Gastroesophageal sphincter (tissue), 4 donors: ENCODE measurements at regions not wholly inside any gene's neighbourhood (a gene's known extent, or its start where the extent isn't known, plus 50 kb on each side); places are given as distances from the start of the nearest gene placed in this dataset.

ENCODE experiments used
- ATAC-seq: fragments of 150-250 bp; one replicate; pipeline ENCODE4 v1.9.1; 2016; ENCODE audit warnings: mild to moderate bottlenecking, moderate library complexity
- H3K27ac ChIP-seq, 4 donors: fragments of 200-600 bp; sonication (generic) in 3 of 4; 1 replicate in 3 of 4; 2 replicates in 1 of 4; pipeline ENCODE4 v1.5.1; 2016 to 2019
- H3K27me3 ChIP-seq: fragments of 200-600 bp; sonication (generic); one replicate; pipeline ENCODE4 v1.5.1; 2019
- H3K36me3 ChIP-seq, 2 donors: fragments of 200-600 bp; sonication (generic); one replicate each; pipeline ENCODE4 v1.5.1; 2019; ENCODE audit warnings: control low read depth in 1 of 2
- H3K4me1 ChIP-seq, 3 donors: fragments of 200-600 bp; sonication (generic); 1 replicate in 2 of 3; 2 replicates in 1 of 3; pipeline ENCODE4 v1.5.1; 2016 to 2019; ENCODE audit warnings: control low read depth in 2 of 3
- H3K4me3 ChIP-seq, 2 donors: fragments of 200-600 bp; sonication (generic); one replicate each; pipeline ENCODE4 v1.5.1; 2019; ENCODE audit warnings: mild to moderate bottlenecking in 1 of 2, moderate library complexity in 1 of 2
- H3K9me3 ChIP-seq, 3 donors: fragments of 200-600 bp; sonication (generic); one replicate each; pipeline ENCODE4 v1.5.1; 2017 to 2019; ENCODE audit warnings: control low read depth in 2 of 3
- CTCF ChIP-seq, 4 experiments: fragments of 200-600 bp in 2 of 4; fragments of 450-650 bp in 2 of 4; sonication (generic) in 1 of 4; IDR thresholded peaks; one replicate each; pipeline ENCODE4 v1.5.1; 2017 to 2019; ENCODE audit warnings: antibody characterized with exemption in 4 of 4, mild to moderate bottlenecking in 2 of 4, moderate library complexity in 2 of 4
- EP300 ChIP-seq: sonication (generic); formaldehyde crosslinking; IDR thresholded peaks from one replicate; pipeline ENCODE4 v1.6.1; 2017; ENCODE audit warnings: antibody characterized with exemption, mild to moderate bottlenecking
- POLR2A ChIP-seq, 2 donors: fragments of 450-650 bp; IDR thresholded peaks; one replicate each; pipeline ENCODE4 v1.6.1; 2017; ENCODE audit warnings: antibody characterized with exemption in 2 of 2, mild to moderate bottlenecking in 2 of 2, moderate library complexity in 1 of 2
- POLR2AphosphoS5 ChIP-seq: sonication (generic); formaldehyde crosslinking; IDR thresholded peaks from one replicate; pipeline ENCODE4 v1.6.1; 2017; ENCODE audit warnings: antibody characterized with exemption
- WGBS, 2 donors: methylation state at CpG; one replicate each; pipeline ENCODE4 v1.1.5; 2018; ENCODE audit warnings: low coverage in 1 of 2; 5-methylcytosine and 5-hydroxymethylcytosine counted together

GRCh38 chr3:20741381-20741780 is 555.4 kb upstream of the SGO1 start:
- no peak for ATAC-seq
- no peaks in the 10 kb centered on the region for H3K36me3 ChIP-seq
- H3K4me3 ChIP-seq, result no peak overlapping the region
- no peaks in the 10 kb centered on the region for H3K27me3 ChIP-seq
- no peak for TF ChIP-seq CTCF (IDR thresholded peaks at IDR 0.05)
- no peak for TF ChIP-seq EP300
- TF ChIP-seq POLR2AphosphoS5, result no peak
- TF ChIP-seq POLR2A (IDR thresholded peaks at IDR 0.05), result no peak
- H3K27ac ChIP-seq, result no peak overlapping the region
- H3K9me3 ChIP-seq, result no peaks in the 10 kb centered on the region
- H3K4me1 ChIP-seq, result peaks cover 0 to 12% (median 0%) of the 10 kb centered on the region in 3 donors

- Histone ChIP-seq H3K27ac (no peak overlapping the region), H3K36me3 (no peaks in the 10 kb centered on the region), H3K4me3 (no peak overlapping the region), H3K9me3 (no peaks in the 10 kb centered on the region), H3K4me1 (peaks cover 0 to 12% (median 0%) of the 10 kb centered on the region in 3 donors), H3K27me3 (no peaks in the 10 kb centered on the region)
- no peak for ATAC-seq
- TF ChIP-seq POLR2AphosphoS5 (no peak), POLR2A (IDR thresholded peaks at IDR 0.05) (no peak), EP300 (no peak), CTCF (IDR thresholded peaks at IDR 0.05) (no peak)
These were observed 553.8 kb upstream of the SGO1 start for GRCh38 chr3:20739814-20740213.

GRCh38 chr3:20736287-20736852 is 550.4 kb upstream of the SGO1 start:
- Histone ChIP-seq H3K9me3 (no peaks in the 10 kb centered on the region), H3K27ac (no peak overlapping the region), H3K27me3 (no peaks in the 10 kb centered on the region), H3K4me1 (peaks cover 0 to 7% (median 0%) of the 10 kb centered on the region in 3 donors), H3K4me3 (no peak overlapping the region), H3K36me3 (no peaks in the 10 kb centered on the region)
- WGBS, 2 donors, result 86 to 95% methylated on average over 4 to 5 of the region's 5 CpGs
- ATAC-seq, result no peak
- TF ChIP-seq EP300, result no peak
- TF ChIP-seq POLR2AphosphoS5, result no peak
- no peak for TF ChIP-seq POLR2A (IDR thresholded peaks at IDR 0.05)
- no peak for TF ChIP-seq CTCF (IDR thresholded peaks at IDR 0.05)

- H3K4me1 ChIP-seq, result no peaks in the 10 kb centered on the region
- H3K27ac ChIP-seq, result no peak overlapping the region
- H3K36me3 ChIP-seq, result no peaks in the 10 kb centered on the region
- no peaks in the 10 kb centered on the region for H3K27me3 ChIP-seq
- H3K4me3 ChIP-seq, result no peak overlapping the region
- TF ChIP-seq POLR2AphosphoS5, result no peak
- TF ChIP-seq POLR2A (IDR thresholded peaks at IDR 0.05), result no peak
- TF ChIP-seq CTCF (IDR thresholded peaks at IDR 0.05), result no peak
- TF ChIP-seq EP300, result no peak
- ATAC-seq, result no peak
- no peaks in the 10 kb centered on the region for H3K9me3 ChIP-seq
- WGBS, 2 donors, result 88% methylated on average over 1 of the region's 1 CpG; no CpG with 5 or more reads in 1 of the 2 donors
These were observed 543.2 kb upstream of the SGO1 start for GRCh38 chr3:20729185-20729584.

GRCh38 chr3:20726786-20727185 is 540.8 kb upstream of the SGO1 start:
- no peaks in the 10 kb centered on the region for H3K4me1 ChIP-seq
- H3K36me3 ChIP-seq, result no peaks in the 10 kb centered on the region
- no peaks in the 10 kb centered on the region for H3K27me3 ChIP-seq
- WGBS, 2 donors, result 72 to 100% methylated on average over 1 to 2 of the region's 2 CpGs
- H3K4me3 ChIP-seq, result no peak overlapping the region
- ATAC-seq, result no peak
- no peak for TF ChIP-seq POLR2AphosphoS5
- TF ChIP-seq POLR2A (IDR thresholded peaks at IDR 0.05), result no peak
- TF ChIP-seq CTCF (IDR thresholded peaks at IDR 0.05), result no peak
- TF ChIP-seq EP300, result no peak
- no peak overlapping the region for H3K27ac ChIP-seq
- no peaks in the 10 kb centered on the region for H3K9me3 ChIP-seq
